ENCODE measurements at regions not wholly inside any gene's neighbourhood (a gene's known extent, or its start where the extent isn't known, plus 50 kb on each side); places are given as distances from the start of the nearest gene placed in this dataset.

DNA sequence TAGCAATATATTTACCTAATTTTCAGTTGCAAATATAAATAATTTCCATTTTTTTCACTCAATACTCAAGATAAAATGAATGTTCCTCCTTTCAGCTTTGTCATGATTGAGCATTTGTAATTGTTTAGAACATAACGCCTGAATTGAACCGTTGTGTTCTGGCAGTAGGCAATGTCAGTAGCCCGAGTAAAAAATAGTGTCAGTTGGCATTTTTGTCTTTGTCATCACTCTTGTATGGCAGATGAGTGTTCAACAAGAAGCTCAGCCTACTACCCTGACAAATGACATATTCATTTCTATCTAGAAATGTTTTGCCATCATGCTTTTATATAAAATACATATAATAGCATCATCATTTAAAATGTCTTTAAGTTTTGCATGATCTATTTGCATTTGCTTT is 691.4 kb upstream of the NCAM2 start:
- DNase-seq, result no peak

DNA sequence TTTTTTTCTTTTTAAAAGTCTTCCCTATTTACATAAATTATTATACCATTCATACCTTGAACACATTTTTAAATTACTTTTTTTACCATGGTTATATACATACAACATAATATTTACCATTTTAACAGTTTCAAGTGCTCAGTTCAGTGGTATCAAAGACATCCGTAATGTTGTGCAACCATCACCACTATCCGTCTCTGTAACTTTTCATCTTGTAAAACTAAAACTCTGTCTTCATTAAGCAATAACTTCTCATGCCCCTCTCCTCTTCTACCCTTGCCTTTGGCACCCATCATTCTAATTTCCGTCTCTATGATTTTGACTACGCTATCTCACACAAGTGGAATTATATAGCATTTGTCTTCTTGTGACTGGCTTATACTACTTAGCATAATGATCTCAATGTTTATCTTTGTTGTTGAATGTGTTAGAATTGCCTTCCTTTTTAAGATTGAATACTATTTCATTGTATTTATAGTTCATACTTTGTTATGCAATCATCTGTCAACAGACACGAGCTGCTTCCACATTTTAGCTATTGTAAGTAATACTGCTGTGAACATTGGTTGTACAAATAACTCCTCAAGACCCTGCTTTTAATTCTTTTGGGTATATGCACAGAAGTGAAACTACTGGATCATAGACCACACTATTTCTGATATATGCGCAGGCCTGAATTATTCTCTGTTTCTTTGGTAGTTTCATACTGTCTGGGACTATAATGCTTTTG is 689.5 kb upstream of the NCAM2 start:
- no peak for DNase-seq

DNA sequence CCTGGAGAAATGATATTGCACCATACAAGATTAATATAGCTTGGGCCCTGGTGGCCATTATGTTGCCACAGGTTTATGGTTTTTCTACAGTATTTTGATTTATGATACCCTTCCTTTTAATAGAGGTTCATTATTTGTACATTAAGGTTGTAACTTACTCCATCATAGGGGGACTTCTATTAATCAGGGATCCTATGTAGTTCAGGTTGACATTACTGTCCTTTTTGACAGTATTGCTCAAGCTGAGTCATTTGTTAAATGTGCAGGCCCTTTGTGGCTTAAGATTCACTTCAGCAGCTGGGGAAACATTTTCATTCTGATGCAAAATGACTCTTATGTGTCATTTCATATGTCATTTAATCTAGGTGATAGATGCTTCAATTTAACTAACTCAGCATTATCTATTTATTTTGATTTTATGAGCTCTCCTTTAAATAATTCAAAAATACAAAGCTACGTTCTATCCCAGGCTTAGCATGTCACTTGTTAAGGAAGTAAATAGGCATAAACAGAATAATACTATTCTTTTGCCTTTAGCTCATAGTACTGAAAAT is 686.9 kb upstream of the NCAM2 start:
- DNase-seq, result no peak

DNA sequence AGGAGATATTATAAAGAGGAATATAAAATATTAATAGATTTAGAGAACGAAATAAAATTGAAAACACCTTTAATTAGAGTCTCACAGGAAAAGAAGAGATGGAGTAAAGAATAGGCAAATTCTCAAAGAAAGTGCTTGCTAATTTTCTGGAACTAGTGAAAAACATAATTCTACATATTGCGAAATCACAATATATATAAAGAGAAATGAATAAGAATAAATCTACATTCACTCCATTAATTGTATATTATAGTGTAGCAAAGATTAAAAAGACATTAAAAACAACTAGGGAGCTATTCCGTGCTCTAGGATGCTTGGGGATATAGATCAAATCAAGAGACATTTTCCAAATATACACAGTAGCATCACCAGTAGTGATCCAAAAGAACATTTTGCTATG is 685.2 kb upstream of the NCAM2 start:
- no peak for DNase-seq

DNA sequence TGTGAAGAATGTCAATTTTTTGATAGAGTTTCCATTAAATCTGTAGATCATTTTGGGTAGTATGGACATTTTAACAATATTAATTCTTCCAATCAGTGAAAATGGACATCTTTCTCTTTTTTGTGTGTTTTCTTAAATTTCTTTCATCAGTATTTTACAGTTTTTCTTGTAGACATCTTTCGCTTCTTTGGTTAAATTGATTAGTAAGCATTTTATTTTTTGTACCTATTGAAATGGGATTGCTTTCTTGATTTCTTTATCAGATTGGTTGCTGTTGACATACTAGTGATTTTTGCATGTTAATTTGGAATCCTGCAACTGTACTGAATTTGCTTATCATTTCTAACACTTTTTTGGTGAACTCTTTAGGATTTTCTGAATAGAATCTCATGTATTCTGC is 683.2 kb upstream of the NCAM2 start:
- no peak for DNase-seq

DNA sequence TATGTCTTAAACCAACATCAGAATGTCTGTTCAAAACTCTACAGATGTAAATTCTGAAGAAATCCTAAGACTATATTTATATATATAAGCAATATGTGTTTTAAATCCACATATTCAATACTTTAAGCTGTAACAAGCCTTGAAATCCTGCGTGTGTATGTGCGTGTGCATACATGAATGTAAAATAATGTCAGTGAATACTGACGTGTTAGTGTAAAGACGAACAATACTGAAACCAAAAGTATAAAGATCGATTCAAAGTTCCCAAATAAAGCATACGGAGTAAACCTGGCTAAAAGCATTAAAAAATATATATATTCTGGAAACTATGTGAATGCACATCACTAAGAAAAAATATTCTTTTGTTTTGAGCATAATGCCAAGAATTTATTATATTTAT is 668.6 kb upstream of the NCAM2 start:
- DNase-seq, result no peak

DNA sequence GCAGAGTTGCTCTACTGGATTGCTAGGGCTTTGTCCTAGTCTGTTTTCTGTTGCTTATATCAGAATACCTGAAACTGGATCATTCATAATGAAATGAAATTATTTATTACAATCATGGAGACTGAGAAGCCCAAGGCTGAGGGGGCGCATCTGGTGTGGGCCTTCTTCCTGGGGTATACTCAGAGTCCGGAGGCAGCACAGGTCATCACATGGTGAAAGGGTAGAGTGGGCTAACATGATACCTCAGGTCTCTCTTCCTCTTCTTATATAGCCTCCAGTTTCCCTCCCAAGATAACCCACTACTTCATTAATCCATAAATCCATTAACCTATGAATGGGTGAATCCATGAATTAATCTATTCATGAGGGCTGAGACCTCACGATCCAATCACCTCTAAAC is 667.6 kb upstream of the NCAM2 start:
- no peak for DNase-seq

DNA sequence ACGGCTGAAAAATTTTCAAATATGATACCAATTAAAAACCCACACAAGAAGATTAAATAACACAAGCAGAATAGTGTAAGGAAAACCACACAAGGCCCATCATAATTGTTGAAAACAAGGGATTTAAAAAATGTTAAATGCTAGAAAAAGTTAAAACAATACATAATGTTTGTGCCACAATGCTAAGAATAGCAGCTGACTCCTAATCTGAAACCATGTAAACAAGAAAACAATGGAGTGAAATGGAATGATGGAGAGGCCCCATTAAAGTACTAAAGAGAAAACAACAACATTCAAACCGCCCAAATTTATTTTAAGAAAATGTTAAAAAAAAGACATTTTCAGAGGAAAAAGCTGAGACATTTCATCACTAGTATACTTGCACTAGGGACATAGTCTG is 663.6 kb upstream of the NCAM2 start:
- DNase-seq, result no peak

DNA sequence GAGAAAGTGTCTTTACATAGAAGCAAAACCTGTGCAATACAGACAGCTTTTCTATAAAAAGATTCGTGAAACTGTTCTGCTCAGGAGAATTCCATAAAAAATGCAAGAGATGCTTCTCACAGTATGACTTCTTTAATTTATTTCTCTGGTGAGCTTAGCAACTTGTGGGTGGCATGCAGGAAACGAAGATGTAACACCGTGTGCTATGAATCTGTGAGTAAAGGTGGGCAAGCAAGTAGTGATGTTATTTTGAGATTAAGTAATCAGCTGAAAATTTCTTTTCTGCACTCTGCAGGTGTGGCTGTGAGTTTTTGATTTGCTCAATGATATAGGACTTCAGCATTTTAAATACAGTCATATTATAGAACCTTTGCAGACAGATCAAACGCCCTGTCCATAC is 656.8 kb upstream of the NCAM2 start:
- no peak for DNase-seq

DNA sequence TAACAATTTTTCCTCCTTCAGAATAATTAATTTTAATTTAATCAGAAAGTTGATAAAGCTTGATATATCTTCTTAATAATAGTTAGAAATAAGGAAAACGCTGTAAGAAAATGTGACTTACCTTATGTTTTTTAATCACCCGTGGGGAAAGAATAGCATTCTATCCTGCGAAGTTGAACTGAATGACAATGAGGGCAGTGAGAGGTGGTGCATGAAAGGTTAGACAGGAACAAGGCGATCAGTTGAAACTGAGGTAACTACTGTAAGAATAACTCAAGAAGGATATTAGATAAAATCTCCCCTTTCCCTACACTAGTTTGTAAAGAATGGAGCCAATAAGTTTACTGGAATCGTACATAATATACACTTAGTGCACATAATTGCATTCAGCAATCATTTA is 655.0 kb upstream of the NCAM2 start:
- DNase-seq, result no peak

DNA sequence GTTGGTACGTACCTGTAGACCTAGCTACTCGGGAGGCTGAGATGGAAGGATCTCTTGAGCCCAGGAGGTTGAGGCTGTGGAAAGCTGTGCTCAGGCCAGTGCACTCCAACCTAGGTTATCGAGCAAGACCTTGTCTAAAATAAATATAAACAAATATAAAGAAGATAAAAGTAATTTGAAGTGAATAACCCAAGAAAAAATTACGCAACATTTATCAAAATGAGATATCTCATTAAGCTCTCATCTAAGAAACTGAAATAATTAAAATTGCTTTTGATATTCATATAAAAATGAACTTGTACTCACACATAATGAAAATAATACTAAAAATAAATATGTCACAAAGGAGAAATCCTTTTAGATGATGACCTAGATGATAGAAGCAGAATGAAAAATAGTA is 647.1 kb upstream of the NCAM2 start:
- no peak for DNase-seq

DNA sequence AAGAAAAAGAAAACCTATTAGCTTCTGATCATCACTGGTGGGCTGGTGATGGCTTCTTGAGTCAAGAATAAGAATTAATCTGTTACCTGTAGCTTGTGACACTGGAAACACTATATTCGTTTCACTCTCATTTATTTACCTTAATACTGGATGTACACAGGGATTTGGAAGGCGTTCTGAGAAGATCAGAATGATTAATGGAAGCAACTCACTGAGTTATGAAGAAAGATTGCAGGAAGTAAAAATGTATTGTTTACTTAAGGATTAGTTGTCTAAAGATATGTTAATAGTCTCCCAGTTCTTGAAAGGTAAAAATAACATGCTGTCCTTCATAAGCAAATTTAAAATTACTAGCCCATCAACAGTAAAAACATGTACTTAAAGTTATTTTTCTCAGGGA is 644.9 kb upstream of the NCAM2 start:
- DNase-seq, result no peak

DNA sequence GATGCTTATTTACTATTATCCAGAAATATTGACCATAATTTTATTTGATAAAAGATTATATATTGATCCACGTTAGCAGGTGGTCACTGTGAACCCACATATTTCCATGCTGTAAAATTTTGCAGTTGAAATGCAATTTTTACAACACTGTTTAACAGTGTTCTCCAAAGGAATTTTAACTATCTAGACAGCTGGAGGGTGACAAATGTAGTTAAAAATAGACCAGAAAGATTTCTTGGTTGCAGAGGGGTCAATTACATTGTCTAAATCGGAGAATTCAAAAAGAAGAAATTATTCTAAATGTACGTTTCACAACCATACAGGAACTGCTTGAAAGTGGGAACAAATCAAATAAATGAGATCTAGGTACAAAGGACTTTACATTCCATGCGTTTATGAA is 625.2 kb upstream of the NCAM2 start:
- DNase-seq, result no peak

DNA sequence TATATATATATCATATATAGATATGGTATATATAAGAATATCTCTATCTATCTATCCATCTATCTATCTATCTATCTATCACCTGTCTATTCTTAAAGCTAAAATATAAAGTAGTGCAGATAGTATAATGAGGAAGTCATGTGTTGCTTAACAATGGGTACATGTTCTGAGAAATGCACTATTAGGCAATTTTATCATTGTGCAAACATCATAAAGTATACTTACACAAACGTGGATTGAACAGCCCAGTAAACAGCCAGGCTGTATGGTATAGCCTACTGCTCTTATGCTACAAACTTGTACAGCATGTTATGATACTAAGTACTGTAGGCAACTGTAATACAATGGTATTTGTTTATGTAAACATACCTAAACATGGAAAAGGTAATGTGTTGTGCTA is 621.0 kb upstream of the NCAM2 start:
- no peak for DNase-seq

DNA sequence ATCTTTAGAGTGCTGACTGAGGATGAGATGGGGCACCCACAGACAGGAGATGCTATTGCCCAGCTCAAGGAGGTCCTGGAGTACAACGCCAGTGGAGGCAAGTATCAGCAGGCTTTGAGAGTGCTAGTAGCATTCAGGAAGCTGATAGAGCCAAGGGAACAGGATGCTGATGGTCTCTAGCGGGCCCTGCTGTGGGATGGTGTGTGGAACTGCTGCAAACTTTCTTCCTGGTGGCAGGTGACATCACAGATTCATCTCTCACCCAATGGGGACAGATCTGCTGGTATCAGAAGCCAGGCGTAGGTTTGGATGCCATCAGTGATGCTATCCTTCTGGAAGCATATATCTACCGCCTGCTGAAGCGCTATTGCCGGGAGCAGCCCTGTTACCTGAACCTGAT is 609.8 kb upstream of the NCAM2 start:
- DNase-seq, result no peak

DNA sequence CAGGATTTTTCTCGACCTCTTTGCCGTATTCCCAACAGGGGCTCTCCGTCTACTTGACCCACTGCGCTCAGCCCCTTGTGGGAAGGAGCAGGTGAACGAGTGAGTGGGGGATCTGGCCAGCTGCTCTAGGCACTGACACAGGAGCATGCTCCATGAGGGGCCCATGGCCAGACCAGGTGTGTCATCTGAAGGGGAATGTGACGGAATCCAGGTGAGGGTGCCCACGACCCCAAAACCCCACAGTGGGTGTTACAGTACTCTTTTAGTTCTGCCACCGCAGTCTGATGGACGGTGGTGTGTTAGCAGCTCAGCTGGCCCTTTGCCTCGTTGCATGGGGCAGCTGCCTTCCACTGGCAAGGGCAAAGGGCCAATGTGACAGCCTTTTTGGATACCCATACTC is 601.4 kb upstream of the NCAM2 start:
- DNase-seq, result no peak

DNA sequence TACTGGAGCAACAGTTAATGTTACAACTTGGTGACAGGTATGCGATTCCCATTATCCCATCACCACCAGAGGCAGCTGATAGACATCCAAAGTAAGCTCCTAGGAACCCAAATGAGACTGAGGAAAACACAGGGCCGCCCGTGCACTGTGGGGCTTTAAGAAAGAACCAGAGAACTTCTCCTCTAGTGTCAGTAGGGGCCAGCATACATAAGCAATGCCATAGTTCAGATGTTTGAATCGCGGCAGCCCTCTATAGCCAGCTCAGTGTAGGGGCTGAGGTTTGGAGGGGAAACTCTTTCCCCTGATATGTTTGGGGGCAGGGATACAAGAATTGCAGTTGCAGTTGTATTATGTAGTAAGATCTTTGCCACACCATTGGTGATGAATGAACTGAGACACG is 593.3 kb upstream of the NCAM2 start:
- DNase-seq, result no peak

DNA sequence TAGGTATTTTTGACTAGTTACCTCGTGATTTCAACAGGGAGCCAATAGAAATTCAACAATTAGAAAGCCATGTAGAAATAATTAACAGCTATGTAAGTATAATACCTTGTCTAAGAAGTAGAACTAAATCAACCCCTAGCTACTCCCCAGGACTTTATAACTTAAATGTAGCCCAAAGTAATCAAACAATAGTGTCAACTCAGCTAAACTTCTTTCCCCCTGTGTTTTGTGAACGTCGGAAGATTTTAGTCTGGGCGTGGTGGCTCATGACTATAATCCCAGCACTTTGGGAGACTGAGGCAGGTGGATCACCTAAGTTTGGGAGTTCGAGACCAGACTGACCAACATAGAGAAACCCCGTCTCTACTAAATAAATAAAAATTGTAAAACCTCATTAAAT is 579.9 kb upstream of the NCAM2 start:
- DNase-seq, result no peak

DNA sequence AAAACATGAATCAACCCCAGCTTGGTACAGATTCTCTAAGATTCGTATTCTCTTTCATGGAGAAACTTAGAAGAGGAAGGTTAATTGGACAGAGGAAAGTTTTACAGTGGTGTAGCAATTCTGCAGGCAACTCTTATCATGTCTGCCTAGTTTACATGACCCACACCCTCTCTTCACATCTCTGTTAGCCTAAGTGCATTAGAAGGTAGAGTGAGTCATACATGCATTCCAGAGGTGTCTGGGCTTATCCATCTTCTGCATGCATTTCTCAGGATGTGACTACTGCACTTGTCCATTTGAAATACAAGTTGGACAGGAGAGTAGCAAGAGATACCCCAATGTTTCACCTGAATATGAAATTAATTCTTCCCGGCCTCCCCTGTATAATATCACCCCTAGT is 578.4 kb upstream of the NCAM2 start:
- no peak for DNase-seq

DNA sequence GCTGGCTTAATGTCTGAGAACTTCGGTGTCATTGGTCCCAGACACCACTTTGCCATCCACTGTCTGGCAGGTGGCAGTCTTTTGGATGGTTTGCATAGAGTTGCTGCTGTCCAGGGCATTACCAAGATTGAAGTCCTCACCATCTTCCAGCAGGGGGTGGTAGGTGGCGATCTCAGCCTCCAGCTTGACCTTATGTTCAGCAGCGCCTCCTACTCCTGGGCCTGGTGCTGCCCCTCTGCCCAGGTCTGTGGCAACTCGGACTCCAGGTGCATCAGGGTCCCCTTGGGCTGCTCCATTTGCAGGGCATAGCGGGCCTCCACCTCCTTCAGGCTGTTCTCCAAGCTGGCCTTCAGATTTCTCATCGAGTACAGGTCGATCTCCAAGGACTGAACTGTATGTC is 573.3 kb upstream of the NCAM2 start:
- DNase-seq, result no peak

DNA sequence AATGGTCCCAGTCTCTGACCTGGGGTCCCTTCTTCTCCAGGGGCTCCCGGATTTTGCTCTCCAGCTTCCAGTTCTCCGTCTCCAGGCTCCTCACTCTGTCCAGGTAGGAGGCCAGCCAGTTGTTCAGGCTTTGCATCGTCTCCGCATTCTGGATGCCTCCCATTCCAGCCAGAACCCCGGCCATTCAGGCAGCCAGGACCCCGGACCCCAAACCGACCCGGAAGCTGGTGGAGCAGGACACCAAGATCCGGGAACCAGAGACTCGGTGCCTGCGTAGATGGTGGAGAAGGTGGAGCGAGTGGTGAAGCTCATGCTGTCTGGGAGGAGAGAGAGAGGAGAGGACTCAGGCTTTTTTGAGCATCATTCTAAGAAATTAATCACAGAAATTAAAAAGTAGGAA is 572.4 kb upstream of the NCAM2 start:
- no peak for DNase-seq

DNA sequence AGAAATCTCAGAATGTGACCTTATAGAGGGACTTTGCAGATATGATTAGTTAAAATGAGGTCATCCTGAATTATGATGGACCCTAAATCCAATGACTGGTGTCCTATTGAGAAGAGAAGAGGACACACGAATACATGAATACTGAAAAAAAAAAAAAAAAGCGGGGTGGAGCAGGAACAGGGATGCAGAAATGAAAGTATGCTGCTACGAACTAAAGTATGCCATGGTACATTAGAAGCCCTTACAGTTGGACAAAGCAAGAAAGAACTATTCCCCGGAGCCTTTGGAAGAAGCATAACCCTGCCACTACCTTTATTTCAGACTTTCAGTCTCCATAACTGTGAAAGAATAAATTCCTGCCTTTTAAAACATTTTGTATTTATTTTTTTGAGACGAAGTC is 557.9 kb upstream of the NCAM2 start:
- no peak for DNase-seq

DNA sequence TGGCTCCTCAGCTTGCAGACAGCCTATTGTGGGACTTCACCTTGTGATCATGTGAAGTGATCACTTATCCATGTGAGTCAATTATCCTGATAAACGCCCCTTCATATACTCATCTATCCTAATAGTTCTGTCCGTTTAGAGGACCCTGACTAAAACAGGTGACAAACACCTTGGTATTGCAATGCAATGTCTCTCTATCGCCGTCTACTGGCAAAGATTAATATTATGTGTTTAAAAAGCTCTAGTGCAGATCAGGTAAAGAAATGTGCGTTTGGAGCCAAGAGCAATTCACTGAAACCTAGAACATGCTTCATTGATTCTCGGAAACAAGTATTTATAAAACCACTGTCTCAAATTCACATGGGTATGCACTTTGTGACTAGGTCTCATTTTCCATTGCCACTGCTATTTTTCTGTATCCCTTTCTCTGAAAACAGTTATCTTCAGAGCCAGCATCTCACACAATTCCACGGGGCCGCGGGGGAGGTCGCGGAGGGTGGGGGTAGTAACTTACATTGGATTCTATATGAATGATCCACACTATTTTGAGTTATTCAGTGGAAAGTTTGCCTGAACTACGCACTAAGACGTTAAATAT is 554.6 kb upstream of the NCAM2 start:
- DNase-seq, result no peak

DNA sequence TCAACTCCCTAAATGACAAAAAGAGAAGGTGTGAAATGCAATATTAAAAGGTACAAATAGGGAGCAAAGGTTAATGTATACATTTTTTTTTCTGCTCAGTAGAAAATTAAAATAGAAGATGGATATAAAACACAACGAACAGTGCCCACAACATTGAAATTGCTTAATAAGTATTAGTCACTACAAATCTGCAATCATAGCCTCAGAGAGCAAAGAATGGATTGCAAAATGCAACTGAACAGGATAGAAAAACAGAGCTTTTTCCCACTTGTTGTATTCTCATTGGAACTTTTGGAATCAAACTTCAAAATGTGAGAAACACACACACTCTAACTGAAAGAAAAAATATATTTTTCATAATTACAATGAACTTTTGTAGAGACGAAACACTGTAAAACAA is 552.2 kb upstream of the NCAM2 start:
- no peak for DNase-seq

DNA sequence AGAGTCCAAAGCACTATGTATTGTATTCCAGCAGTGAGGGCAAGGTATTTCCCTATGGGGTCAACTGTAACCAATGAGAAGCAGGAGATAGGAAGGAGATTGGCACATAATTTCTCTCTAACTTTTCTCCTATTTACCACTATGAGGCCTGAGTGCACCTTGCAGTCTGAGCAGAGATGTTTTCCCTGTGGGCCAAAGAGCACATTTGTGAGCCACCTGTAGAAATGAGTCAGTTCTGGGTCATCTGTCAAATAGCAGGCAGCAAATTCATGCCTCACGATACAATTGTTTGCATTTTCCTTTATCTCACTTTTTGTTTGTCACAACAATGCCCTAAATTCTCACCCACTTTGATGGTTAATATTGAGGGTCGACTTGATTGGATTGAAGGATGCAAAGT is 547.2 kb upstream of the NCAM2 start:
- no peak for DNase-seq

Data from CD4-positive, alpha-beta T cell treated with Interleukin-17A for 4 hours (primary cell).